HEK293 (cell line): ENCODE measurements at regions not wholly inside any gene's neighbourhood (a gene's known extent, or its start where the extent isn't known, plus 50 kb on each side); places are given as distances from the start of the nearest gene placed in this dataset.

Source experiments
- CTCF ChIA-PET: fragments of 350-600 bp; formaldehyde crosslinking; extraction: SDS; loops from one replicate; lab custom pipeline; 2021; ENCODE audit warnings: antibody characterized with exemption; lab: Yijun Ruan, JAX
- POLR2A ChIA-PET: fragments of 300-600 bp; formaldehyde crosslinking; extraction: SDS; loops from one replicate; lab custom pipeline; 2020; ENCODE audit warnings: antibody characterized with exemption, inconsistent platforms; lab: Yijun Ruan, JAX
- H3K27ac ChIP-seq: fragments of 200-500 bp; sonication (Bioruptor generic); 2 replicates; pipeline ENCODE4 v1.5.1; 2014; ENCODE audit warnings: low read depth, low read length, control low read depth, inconsistent platforms; ENCODE audit errors: extremely low read depth
- H3K36me3 ChIP-seq, 2 experiments: fragments of 200-500 bp in 1 of 2; sonication (Bioruptor generic) in 1 of 2; 1 replicate in 1 of 2; 2 replicates in 1 of 2; pipeline ENCODE4 v1.5.1; 2014 to 2017; ENCODE audit warnings: inconsistent platforms in 2 of 2, low read length in 2 of 2; ENCODE audit not compliant: control insufficient read depth in 2 of 2, insufficient read depth in 1 of 2
- H3K4me1 ChIP-seq: fragments of 200-500 bp; sonication (Bioruptor generic); 2 replicates; pipeline ENCODE4 v1.5.1; 2014; ENCODE audit warnings: mild to moderate bottlenecking, low read length, inconsistent platforms; ENCODE audit not compliant: control insufficient read depth, insufficient read depth
- H3K4me3 ChIP-seq: 2 replicates; pipeline ENCODE4 v1.5.1; 2011; ENCODE audit warnings: low read depth, mild to moderate bottlenecking, control low read depth, low read length, moderate library complexity
- H3K9me3 ChIP-seq: fragments of 200-500 bp; sonication (Bioruptor generic); 2 replicates; pipeline ENCODE4 v1.5.1; 2014; ENCODE audit warnings: low read depth, low read length, inconsistent platforms; ENCODE audit not compliant: control insufficient read depth, insufficient read depth
- PRDM6 ChIP-seq: fragments of 450-650 bp; formaldehyde crosslinking; IDR thresholded peaks from 2 replicates; pipeline ENCODE4 v1.5.1; 2017; ENCODE audit warnings: missing biosample characterization, missing genetic modification characterization
- SALL2 ChIP-seq: fragments of 450-650 bp; formaldehyde crosslinking; IDR thresholded peaks from 2 replicates; pipeline ENCODE4 v1.5.0; 2017; ENCODE audit warnings: missing biosample characterization, mild to moderate bottlenecking, missing genetic modification characterization, borderline replicate concordance
- SP7 ChIP-seq: fragments of 450-650 bp; formaldehyde crosslinking; IDR thresholded peaks from 2 replicates; pipeline ENCODE4 v1.5.1; 2016; ENCODE audit warnings: missing biosample characterization, missing genetic modification characterization
- TSHZ1 ChIP-seq: fragments of 450-650 bp; formaldehyde crosslinking; IDR thresholded peaks from 2 replicates; pipeline ENCODE4 v1.5.1; 2016; ENCODE audit warnings: missing biosample characterization, missing genetic modification characterization, borderline replicate concordance
- ZFP37 ChIP-seq: fragments of 450-650 bp; formaldehyde crosslinking; IDR thresholded peaks from 2 replicates; pipeline ENCODE4 v1.5.1; 2016; ENCODE audit warnings: missing biosample characterization, missing genetic modification characterization
- ZNF16 ChIP-seq: fragments of 450-650 bp; formaldehyde crosslinking; IDR thresholded peaks from 2 replicates; pipeline ENCODE4 v1.5.1; 2016; ENCODE audit warnings: low read depth, missing biosample characterization, missing genetic modification characterization
- ZNF239 ChIP-seq: fragments of 450-650 bp; formaldehyde crosslinking; IDR thresholded peaks from 2 replicates; pipeline ENCODE4 v1.5.1; 2016; ENCODE audit warnings: missing biosample characterization, missing genetic modification characterization
- ZNF274 ChIP-seq, 2 experiments: fragments of 200-500 bp in 1 of 2; fragments of 450-650 bp in 1 of 2; sonication (Bioruptor generic) in 1 of 2; formaldehyde crosslinking in 1 of 2; IDR thresholded peaks; 2 replicates each; pipeline versions ENCODE4 v1.5.1 to v1.6.1; 2014 to 2016; ENCODE audit warnings: borderline replicate concordance in 1 of 2, inconsistent platforms in 1 of 2, low read length in 1 of 2, missing biosample characterization in 1 of 2, missing genetic modification characterization in 1 of 2
- ZNF324 ChIP-seq: fragments of 450-650 bp; formaldehyde crosslinking; IDR thresholded peaks from 2 replicates; pipeline ENCODE4 v1.5.1; 2016; ENCODE audit warnings: missing biosample characterization, missing genetic modification characterization
- ZNF394 ChIP-seq: fragments of 450-650 bp; formaldehyde crosslinking; IDR thresholded peaks from 2 replicates; pipeline ENCODE4 v1.5.1; 2016; ENCODE audit warnings: missing biosample characterization, missing genetic modification characterization, mild to moderate bottlenecking, moderate library complexity, borderline replicate concordance
- ZNF433 ChIP-seq: fragments of 450-650 bp; formaldehyde crosslinking; IDR thresholded peaks from 2 replicates; pipeline ENCODE4 v1.5.1; 2016; ENCODE audit warnings: missing biosample characterization, missing genetic modification characterization, low read depth
- ZNF510 ChIP-seq: fragments of 450-650 bp; formaldehyde crosslinking; IDR thresholded peaks from 2 replicates; pipeline ENCODE4 v1.5.1; 2018; ENCODE audit warnings: mild to moderate bottlenecking, missing genetic modification characterization, missing biosample characterization; ENCODE audit not compliant: insufficient replicate concordance
- ZSCAN23 ChIP-seq: fragments of 450-650 bp; formaldehyde crosslinking; IDR thresholded peaks from 2 replicates; pipeline ENCODE4 v1.5.1; 2016; ENCODE audit warnings: missing biosample characterization, missing genetic modification characterization
- TF ChIP-seq, protein P1 (sequence below): fragments of 450-650 bp; formaldehyde crosslinking; IDR thresholded peaks from 2 replicates; pipeline ENCODE4 v1.5.1; 2016; ENCODE audit warnings: missing biosample characterization, missing genetic modification characterization
- TF ChIP-seq, protein P2 (sequence below): fragments of 450-650 bp; formaldehyde crosslinking; conservative IDR thresholded peaks from 2 replicates; pipeline ENCODE4 v1.5.1; 2016; ENCODE audit warnings: low read depth, missing biosample characterization, missing genetic modification characterization
- TF ChIP-seq, protein P3 (sequence below): fragments of 450-650 bp; formaldehyde crosslinking; IDR thresholded peaks from 2 replicates; pipeline ENCODE4 v1.5.1; 2016; ENCODE audit warnings: missing biosample characterization, missing genetic modification characterization

GRCh38 chr4:99712099-99712498, 54.5 kb upstream of the C4orf54 start:
- TF ChIP-seq ZNF16: no peak
- TF ChIP-seq ZNF324: no peak
- TF ChIP-seq, protein P1, sequence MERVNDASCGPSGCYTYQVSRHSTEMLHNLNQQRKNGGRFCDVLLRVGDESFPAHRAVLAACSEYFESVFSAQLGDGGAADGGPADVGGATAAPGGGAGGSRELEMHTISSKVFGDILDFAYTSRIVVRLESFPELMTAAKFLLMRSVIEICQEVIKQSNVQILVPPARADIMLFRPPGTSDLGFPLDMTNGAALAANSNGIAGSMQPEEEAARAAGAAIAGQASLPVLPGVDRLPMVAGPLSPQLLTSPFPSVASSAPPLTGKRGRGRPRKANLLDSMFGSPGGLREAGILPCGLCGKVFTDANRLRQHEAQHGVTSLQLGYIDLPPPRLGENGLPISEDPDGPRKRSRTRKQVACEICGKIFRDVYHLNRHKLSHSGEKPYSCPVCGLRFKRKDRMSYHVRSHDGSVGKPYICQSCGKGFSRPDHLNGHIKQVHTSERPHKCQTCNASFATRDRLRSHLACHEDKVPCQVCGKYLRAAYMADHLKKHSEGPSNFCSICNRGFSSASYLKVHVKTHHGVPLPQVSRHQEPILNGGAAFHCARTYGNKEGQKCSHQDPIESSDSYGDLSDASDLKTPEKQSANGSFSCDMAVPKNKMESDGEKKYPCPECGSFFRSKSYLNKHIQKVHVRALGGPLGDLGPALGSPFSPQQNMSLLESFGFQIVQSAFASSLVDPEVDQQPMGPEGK: no peak
- TF ChIP-seq ZNF274 (IDR thresholded peaks at IDR 0.05; ENCODE audit: low read length): no peak
- no peak for TF ChIP-seq ZNF274 (tag by site-specific recombination; IDR thresholded peaks at IDR 0.05; ENCODE audit: borderline replicate concordance)
- TF ChIP-seq PRDM6 (tag by site-specific recombination): no peak
- no peak for TF ChIP-seq SALL2 (tag by site-specific recombination)
- TF ChIP-seq, protein P2, sequence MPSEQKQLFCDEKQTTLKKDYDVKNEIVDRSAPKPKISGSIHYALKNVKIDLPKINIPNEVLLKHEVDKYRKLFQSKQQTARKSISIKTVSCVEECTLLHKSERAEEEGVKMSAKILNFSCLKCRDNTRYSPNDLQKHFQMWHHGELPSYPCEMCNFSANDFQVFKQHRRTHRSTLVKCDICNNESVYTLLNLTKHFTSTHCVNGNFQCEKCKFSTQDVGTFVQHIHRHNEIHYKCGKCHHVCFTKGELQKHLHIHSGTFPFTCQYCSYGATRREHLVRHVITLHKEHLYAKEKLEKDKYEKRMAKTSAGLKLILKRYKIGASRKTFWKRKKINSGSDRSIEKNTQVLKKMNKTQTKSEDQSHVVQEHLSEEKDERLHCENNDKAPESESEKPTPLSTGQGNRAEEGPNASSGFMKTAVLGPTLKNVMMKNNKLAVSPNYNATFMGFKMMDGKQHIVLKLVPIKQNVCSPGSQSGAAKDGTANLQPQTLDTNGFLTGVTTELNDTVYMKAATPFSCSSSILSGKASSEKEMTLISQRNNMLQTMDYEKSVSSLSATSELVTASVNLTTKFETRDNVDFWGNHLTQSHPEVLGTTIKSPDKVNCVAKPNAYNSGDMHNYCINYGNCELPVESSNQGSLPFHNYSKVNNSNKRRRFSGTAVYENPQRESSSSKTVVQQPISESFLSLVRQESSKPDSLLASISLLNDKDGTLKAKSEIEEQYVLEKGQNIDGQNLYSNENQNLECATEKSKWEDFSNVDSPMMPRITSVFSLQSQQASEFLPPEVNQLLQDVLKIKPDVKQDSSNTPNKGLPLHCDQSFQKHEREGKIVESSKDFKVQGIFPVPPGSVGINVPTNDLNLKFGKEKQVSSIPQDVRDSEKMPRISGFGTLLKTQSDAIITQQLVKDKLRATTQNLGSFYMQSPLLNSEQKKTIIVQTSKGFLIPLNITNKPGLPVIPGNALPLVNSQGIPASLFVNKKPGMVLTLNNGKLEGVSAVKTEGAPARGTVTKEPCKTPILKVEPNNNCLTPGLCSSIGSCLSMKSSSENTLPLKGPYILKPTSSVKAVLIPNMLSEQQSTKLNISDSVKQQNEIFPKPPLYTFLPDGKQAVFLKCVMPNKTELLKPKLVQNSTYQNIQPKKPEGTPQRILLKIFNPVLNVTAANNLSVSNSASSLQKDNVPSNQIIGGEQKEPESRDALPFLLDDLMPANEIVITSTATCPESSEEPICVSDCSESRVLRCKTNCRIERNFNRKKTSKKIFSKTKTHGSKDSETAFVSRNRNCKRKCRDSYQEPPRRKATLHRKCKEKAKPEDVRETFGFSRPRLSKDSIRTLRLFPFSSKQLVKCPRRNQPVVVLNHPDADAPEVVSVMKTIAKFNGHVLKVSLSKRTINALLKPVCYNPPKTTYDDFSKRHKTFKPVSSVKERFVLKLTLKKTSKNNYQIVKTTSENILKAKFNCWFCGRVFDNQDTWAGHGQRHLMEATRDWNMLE (tag by site-specific recombination): no peak
- no peak for TF ChIP-seq ZNF433 (tag by site-specific recombination)

GRCh38 chr4:99711657-99712056, 54.0 kb upstream of the C4orf54 start:
- POLR2A ChIA-PET: no interaction called here
- H3K4me1 ChIP-seq: no peaks in the 10 kb centered on the region
- H3K36me3 ChIP-seq: no peaks in the 10 kb centered on the region
- no peak overlapping the region for H3K27ac ChIP-seq
- CTCF ChIA-PET: no interaction called here
- no peak for TF ChIP-seq ZNF239 (tag by site-specific recombination)
- no peak overlapping the region for H3K4me3 ChIP-seq
- no peaks in the 10 kb centered on the region for H3K9me3 ChIP-seq

More at GRCh38 chr4:99712099-99712498, 54.5 kb upstream of the C4orf54 start:
- POLR2A ChIA-PET: no interaction called here
- Histone ChIP-seq H3K4me3 (no peak overlapping the region), H3K9me3 (no peaks in the 10 kb centered on the region), H3K27ac (no peak overlapping the region), H3K4me1 (no peaks in the 10 kb centered on the region), H3K36me3 (no peaks in the 10 kb centered on the region)
- CTCF ChIA-PET: no interaction called here

- no peaks in the 10 kb centered on the region for H3K9me3 ChIP-seq
- ChIA-PET CTCF (no interaction called here), POLR2A (no interaction called here)
- no peak overlapping the region for H3K27ac ChIP-seq
- no peaks in the 10 kb centered on the region for H3K36me3 ChIP-seq
- H3K4me3 ChIP-seq: no peak overlapping the region
- H3K4me1 ChIP-seq: no peaks in the 10 kb centered on the region
- TF ChIP-seq ZNF239 (tag by site-specific recombination) (no peak), SP7 (tag by site-specific recombination) (no peak), ZNF510 (no peak), ZSCAN23 (no peak), ZFP37 (tag by site-specific recombination) (no peak), TSHZ1 (no peak), ZNF394 (no peak)
- TF ChIP-seq, protein P3, sequence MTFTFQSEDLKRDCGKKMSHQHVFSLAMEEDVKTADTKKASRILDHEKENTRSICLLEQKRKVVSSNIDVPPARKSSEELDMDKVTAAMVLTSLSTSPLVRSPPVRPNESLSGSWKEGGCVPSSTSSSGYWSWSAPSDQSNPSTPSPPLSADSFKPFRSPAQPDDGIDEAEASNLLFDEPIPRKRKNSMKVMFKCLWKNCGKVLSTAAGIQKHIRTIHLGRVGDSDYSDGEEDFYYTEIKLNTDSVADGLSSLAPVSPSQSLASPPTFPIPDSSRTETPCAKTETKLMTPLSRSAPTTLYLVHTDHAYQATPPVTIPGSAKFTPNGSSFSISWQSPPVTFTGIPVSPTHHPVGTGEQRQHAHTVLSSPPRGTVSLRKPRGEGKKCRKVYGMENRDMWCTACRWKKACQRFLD (tag by site-specific recombination): no peak
Measured at GRCh38 chr4:99710681-99711345, 53.2 kb upstream of the C4orf54 start.
